ENCODE measurements at regions not wholly inside any gene's neighbourhood (a gene's known extent, or its start where the extent isn't known, plus 50 kb on each side); places are given as distances from the start of the nearest gene placed in this dataset.

- TF ChIP-seq CTCF (IDR thresholded peaks at IDR 0.05) (no peak), POLR2A (IDR thresholded peaks at IDR 0.05) (no peak), POLR2AphosphoS5 (IDR thresholded peaks at IDR 0.05) (no peak), EP300 (IDR thresholded peaks at IDR 0.05) (no peak)
Measured at GRCh38 chr3:26522919-26523318, 99.7 kb upstream of the LRRC3B start.

Data from stomach (tissue), 4 donors.